ENCODE measurements at regions not wholly inside any gene's neighbourhood (a gene's known extent, or its start where the extent isn't known, plus 50 kb on each side); places are given as distances from the start of the nearest gene placed in this dataset.
"Not testable (repeated sequence)": the region's sequence is repeated elsewhere in the genome, so short reads cannot be mapped to it uniquely, and the experiment has no call there.

GRCh38 chr22:47408409-47408808 lies 646.0 kb downstream of the TBC1D22A start:
- no peak for DNase-seq (ENCODE audit: low read depth in 4 of 4, low spot score in 2 of 4)

DNA sequence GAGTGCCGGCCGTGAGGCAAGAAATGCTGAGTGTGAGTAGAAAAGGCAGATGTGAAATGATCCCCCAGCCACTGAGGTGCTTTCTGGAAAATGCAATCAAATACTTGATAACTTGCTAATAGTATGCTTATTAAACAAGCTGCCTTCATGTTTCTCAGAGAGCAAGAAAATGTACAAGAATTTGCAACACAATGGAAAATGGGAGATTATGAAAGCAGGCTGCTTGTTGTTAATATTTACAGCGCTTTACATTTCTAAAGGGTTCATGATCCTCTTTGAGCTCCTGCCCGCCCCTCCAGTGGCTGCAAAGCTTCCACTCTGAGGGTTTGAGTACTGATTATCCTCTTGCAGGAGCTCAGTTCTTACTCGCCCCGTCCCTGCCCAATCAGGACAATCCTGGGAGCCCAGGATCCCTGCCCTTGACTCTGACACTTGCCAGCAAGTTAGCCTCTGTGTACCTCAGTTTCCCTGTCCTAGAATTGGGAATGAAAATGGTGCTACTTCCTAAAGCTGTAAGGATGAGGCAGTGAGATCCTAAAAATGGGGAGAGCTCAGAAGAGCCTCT lies 645.1 kb downstream of the TBC1D22A start:
- no peak for DNase-seq (ENCODE audit: low read depth in 4 of 4, low spot score in 2 of 4)

DNA sequence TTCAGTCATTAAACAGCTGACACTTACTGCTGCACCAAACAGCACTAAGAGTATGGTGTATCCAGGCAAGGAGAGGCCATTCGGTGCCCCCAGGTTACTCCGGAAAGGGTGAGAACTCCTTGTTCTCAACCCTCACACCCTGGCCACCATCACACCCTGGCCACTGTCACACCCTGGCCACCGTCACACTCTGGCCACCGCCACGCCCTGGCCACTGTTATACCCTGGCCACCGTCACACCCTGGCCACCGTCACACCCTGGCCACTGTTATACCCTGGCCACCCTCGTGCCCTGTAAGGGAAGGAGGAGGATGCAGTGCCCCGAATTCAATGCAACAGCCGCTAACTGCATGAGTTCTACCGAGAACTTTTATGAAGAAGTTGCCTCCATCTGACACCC lies 644.4 kb downstream of the TBC1D22A start:
- no peak for DNase-seq (ENCODE audit: low read depth in 4 of 4, low spot score in 2 of 4)

DNA sequence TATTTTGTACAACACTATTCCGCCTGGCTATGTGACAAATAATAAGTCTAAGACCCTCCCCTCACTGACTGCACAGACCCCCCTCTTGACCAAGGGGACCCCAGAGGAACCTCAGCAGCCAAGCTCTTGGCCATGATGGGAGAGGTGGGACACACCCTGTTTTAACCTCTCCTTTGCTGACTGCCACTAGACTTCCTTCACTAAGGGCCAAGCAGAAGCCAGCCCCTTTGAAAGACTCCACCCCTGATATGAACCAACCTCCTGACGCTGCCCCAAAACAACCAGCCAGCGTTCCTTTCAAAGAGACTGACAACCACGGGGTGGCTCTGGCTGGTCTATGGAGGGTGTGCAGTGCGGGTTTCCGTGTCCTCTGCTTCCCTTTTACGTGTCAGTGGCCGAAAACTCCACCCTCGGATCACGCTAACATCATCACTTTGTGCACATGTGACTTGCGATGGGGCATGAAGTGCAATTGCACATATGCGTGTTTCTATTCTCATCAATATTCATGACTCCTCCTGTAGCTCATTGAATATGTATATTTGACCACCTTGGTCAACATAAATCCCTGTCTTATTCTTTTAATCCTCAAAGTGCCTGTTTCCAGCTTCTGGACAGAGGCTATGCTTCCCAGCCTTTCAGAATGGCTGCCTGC lies 643.9 kb downstream of the TBC1D22A start:
- DNase-seq (ENCODE audit: low read depth in 4 of 4, low spot score in 2 of 4) = no peak

GRCh38 chr22:47405222-47405621 lies 642.8 kb downstream of the TBC1D22A start:
- not testable (repeated sequence) for DNase-seq (ENCODE audit: low read depth in 4 of 4, low spot score in 2 of 4)

- no peak for DNase-seq (ENCODE audit: low read depth in 4 of 4, low spot score in 2 of 4)
These were observed 640.6 kb downstream of the TBC1D22A start for GRCh38 chr22:47402876-47403525.

- no peak for DNase-seq (ENCODE audit: low read depth in 4 of 4, low spot score in 2 of 4)
These were observed 639.7 kb downstream of the TBC1D22A start for GRCh38 chr22:47401976-47402770.

DNA sequence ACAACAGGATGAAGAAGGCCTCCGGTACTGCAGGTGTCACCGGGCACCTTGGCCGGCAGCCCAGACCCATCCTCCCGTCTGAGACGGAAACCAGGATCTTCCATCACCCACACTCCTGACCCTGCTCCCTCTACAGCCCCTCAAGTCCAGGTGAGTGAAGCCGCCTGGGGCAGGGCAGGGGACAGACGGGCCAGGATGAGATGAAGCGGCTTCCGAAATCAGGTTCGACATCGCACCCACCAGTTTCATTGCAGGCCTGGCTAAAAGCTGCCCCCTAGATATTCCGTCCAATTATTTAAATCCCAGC lies 639.1 kb downstream of the TBC1D22A start:
- no peak for DNase-seq (ENCODE audit: low read depth in 4 of 4, low spot score in 2 of 4)

- DNase-seq (ENCODE audit: low read depth in 4 of 4, low spot score in 2 of 4) = no peak
These were observed 638.5 kb downstream of the TBC1D22A start for GRCh38 chr22:47400701-47401591.

DNA sequence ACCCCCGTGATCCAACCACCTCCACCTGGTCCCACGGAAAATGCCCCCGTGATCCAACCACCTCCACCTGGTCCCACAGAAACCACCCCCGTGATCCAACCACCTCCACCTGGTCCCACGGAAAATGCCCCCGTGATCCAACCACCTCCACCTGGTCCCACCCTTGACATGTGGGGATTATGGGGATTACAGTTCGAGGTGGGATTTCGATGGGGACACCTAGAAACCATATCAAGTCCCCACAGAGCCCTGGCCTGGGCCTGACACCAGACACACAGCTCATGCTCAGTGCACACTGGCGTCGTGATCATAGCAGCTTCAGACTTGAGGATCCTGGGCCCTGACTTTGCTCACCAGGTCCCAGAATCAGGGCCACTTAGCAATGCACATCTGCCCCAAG lies 637.7 kb downstream of the TBC1D22A start:
- not testable (repeated sequence) for DNase-seq (ENCODE audit: low read depth in 4 of 4, low spot score in 2 of 4)

DNA sequence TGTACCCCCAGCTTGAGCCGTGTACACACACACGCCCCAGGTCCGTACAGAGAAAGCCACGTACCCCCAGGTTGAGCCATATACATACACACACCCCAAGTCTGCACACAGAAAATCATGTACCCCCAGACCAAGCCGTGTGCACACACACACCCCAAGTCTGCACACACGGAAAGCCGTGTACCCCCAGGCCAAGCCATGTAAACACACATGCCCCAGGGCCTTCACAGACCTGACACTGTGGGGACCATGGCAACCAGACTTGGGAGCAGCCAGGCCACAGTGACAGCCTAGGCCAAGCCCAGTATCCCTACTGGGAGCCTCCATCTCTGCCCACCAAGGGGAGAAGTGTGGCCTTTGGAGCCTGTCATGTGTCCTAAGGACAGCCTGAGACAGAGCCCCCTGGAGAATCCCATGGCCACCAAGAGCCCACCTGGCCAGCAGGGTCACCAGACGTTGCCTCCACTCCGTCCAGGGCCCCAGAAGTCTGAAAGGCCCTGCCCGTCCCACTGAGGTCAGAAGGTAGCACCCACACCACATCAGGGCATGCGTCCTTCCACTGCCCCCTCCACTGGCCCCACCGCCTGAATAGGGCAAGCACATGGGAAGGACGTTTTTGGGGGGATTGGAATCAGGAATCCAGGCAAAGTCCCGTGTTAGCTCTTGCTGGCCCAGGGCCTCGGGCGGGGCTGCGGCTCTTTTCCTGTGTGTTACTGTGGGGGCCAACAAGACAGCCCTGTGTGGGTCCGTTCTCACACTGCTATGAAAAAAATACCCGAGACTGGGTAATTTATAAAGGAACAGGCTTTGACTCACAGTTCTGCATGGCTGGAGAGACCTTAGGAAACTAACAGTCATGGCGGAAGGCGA lies 636.7 kb downstream of the TBC1D22A start:
- DNase-seq (ENCODE audit: low read depth in 4 of 4, low spot score in 2 of 4) = no peak

GRCh38 chr22:47398491-47398890 lies 636.0 kb downstream of the TBC1D22A start:
- DNase-seq (ENCODE audit: low read depth in 4 of 4, low spot score in 2 of 4) = no peak

DNA sequence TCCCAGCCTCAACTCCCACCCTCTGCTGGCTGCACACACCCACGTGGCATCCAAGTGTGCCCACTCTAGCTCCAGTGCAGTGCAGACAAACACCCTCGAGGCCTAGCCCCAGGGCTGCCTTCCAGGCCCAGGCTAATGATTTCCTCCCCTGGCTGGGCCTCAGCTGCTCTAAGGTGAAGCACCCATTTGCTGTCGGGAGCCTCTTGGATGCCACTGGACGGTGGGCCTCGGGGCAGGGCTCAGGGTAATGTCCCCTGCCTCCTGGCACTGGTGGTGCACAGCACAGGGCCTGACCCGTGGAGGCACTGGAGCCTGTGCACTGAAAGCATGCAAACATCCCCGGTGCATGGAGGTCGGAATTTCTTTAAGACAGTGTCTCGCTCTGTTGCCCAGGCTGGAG lies 635.2 kb downstream of the TBC1D22A start:
- DNase-seq (ENCODE audit: low read depth in 4 of 4, low spot score in 2 of 4) = no peak

DNA sequence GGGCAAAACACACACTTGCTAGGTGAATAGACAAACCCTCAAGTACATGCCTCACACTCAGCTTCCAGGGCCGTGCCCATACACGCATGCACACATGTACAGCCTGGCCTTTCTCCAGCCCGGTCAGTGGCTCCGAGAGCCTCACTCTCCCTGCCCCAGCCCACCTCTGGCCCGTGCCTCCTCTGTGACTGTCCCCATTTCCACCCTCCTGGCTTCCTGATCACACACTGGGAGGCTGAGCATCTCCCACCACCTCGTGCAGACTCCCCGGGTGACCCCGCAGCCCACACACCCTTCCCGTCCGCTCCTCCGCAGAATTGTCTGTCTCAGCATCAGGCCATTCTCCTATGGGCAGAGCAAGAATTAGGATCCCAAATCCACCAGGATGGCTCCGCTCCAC lies 634.1 kb downstream of the TBC1D22A start:
- no peak for DNase-seq (ENCODE audit: low read depth in 4 of 4, low spot score in 2 of 4)

DNA sequence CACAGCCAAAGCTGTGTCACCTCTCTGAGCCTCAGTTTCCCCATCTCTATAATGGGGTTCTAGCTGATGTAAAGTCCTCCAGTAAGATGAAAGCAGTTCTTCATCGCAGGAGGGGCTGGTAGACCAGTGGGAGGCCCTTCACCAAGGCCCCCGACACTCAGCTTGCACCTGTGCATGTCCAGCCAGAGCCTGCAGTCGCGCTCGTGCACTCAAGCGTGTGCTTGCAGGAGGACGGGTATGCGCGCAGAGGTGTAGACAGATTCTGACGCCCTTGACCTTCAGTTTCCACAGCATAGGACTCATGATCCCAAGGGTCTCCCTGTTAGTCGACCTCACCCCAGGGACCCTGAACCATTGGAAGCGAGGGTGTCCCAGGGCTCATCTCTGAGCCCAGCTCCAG lies 633.7 kb downstream of the TBC1D22A start:
- no peak for DNase-seq (ENCODE audit: low read depth in 4 of 4, low spot score in 2 of 4)

DNA sequence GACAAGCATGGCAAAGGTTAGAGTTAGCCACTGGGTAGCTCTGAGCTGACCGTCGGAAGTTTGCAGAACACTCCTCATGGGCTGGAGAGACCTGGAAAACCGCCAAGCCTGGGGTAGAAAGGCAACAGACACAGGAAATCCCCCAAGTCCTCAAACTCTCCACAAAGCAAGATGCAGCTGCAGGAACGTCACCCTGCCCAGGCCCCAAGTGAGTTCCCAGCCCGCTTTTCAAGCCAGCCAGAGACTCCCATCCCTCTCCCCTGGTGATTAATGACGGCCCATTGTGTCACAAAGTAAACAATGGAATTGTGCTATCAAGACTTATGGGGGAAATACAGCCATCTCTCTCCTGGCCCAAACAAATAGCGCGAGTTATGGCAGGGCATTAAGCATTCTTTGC lies 633.0 kb downstream of the TBC1D22A start:
- DNase-seq (ENCODE audit: low read depth in 4 of 4, low spot score in 2 of 4) = peak in 3 of 4 donors; percentile 11 to 29 (median 29)

DNA sequence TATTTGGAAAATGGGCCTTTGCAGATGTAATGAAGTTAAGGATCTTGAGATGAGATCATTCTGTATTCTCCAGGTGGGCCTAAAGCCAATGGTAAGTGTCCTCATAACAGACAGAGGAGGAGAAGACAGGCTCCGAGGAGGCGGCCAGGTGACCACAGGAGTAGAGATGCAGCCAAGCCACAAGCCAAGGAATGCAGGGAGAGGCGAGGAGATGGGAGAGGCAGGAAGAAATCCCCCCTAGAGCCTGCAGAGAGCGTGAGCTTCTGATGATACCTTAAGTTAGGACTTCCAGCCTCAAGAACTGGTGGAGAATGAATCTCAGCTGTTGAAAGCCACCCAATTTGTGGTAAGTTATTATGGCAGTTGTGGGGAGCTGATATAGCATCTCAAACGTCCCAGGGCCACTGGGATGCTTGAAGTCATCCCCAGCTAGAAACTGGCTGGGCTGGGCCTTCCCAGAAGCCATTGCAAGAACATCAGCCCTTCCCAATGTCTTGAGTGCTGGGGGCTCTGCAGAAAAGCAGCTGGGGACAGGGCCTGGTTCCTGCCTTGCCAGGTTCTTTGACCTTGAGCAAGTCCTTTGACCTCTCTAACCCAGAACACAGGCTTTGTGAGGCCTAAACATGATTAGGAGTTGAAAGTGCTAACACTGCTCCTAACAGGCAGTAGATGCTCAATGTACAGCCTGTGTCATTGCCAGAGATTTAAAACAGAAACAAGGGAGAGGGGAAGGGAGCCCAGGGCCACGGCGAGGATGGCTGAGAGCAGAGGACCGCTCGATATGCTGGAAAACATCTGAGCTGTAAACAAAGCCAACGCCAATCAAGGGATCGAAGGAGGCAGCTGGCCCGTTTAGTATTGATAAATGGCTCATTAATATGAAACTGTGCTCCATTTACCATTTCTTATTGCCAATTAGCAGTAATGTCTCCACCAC lies 632.3 kb downstream of the TBC1D22A start:
- DNase-seq (ENCODE audit: low read depth in 4 of 4, low spot score in 2 of 4) = no peak

GRCh38 chr22:47393191-47393590 lies 630.7 kb downstream of the TBC1D22A start:
- DNase-seq (ENCODE audit: low read depth in 4 of 4, low spot score in 2 of 4) = no peak

- no peak for DNase-seq (ENCODE audit: low read depth in 4 of 4, low spot score in 2 of 4)
These were observed 630.3 kb downstream of the TBC1D22A start for GRCh38 chr22:47392729-47393128.

Data from left renal cortex interstitium (tissue), 4 donors.